Cardiac muscle cell (in vitro differentiated cells and primary cell): ENCODE measurements at regions not wholly inside any gene's neighbourhood (a gene's known extent, or its start where the extent isn't known, plus 50 kb on each side); places are given as distances from the start of the nearest gene placed in this dataset.

Experiments used
- DNase-seq, 2 donors: peaks; one replicate each; pipeline versions ENCODE4 v3.0.0 to v3.0.0-alpha.2; 2010 to 2017; ENCODE audit warnings: low read depth in 1 of 2, low spot score in 1 of 2
- H3K27ac ChIP-seq: fragments of 200-600 bp; sonication (generic); 2 replicates; pipeline ENCODE4 v1.5.1; 2016
- H3K27me3 ChIP-seq: fragments of 200-600 bp; sonication (generic); 2 replicates; pipeline ENCODE4 v1.6.0; 2016; ENCODE audit warnings: control low read depth
- H3K36me3 ChIP-seq: fragments of 200-600 bp; sonication (generic); 2 replicates; pipeline ENCODE4 v1.5.1; 2016; ENCODE audit warnings: control low read depth
- H3K4me1 ChIP-seq: fragments of 200-600 bp; sonication (generic); 2 replicates; pipeline ENCODE4 v1.8.1; 2017; ENCODE audit warnings: low read depth, mild to moderate bottlenecking, mixed run types
- H3K4me3 ChIP-seq: fragments of 200-600 bp; sonication (generic); 2 replicates; pipeline ENCODE4 v1.5.1; 2016; ENCODE audit warnings: mild to moderate bottlenecking
- H3K9me3 ChIP-seq: fragments of 200-600 bp; sonication (generic); 2 replicates; pipeline ENCODE4 v1.5.1; 2017; ENCODE audit warnings: low read depth, mild to moderate bottlenecking, control low read depth
- CTCF ChIP-seq: IDR thresholded peaks from 2 replicates; pipeline ENCODE4 v1.5.1; 2012; ENCODE audit warnings: low read depth, mild to moderate bottlenecking, low read length

- H3K4me1 ChIP-seq = peaks cover 5% of the 10 kb centered on the region
- no peaks in the 10 kb centered on the region for H3K27me3 ChIP-seq
- no peak for DNase-seq
- H3K27ac ChIP-seq = no peak overlapping the region
- TF ChIP-seq CTCF = no peak
- no peak overlapping the region for H3K4me3 ChIP-seq
- no peaks in the 10 kb centered on the region for H3K36me3 ChIP-seq
- H3K9me3 ChIP-seq = no peaks in the 10 kb centered on the region
Observed at GRCh38 chr9:96161819-96162218, 140.2 kb downstream of the HSD17B3 start.

GRCh38 chr9:96160866-96161265 lies 141.1 kb downstream of the HSD17B3 start:
- no peak overlapping the region for H3K27ac ChIP-seq
- no peaks in the 10 kb centered on the region for H3K36me3 ChIP-seq
- H3K9me3 ChIP-seq = no peaks in the 10 kb centered on the region
- no peak overlapping the region for H3K4me3 ChIP-seq
- TF ChIP-seq CTCF = no peak
- H3K27me3 ChIP-seq = no peaks in the 10 kb centered on the region
- H3K4me1 ChIP-seq = peaks cover 9% of the 10 kb centered on the region
- no peak for DNase-seq

GRCh38 chr9:96160168-96160567 lies 141.8 kb downstream of the HSD17B3 start:
- no peak for TF ChIP-seq CTCF
- no peaks in the 10 kb centered on the region for H3K27me3 ChIP-seq
- H3K27ac ChIP-seq = no peak overlapping the region

GRCh38 chr9:96159596-96159995 lies 142.4 kb downstream of the HSD17B3 start:
- Histone ChIP-seq H3K4me3 (no peak overlapping the region), H3K27ac (no peak overlapping the region), H3K36me3 (no peaks in the 10 kb centered on the region), H3K4me1 (peaks cover 9% of the 10 kb centered on the region), H3K9me3 (no peaks in the 10 kb centered on the region), H3K27me3 (no peaks in the 10 kb centered on the region)
- no peak for TF ChIP-seq CTCF
- no peak for DNase-seq

More at GRCh38 chr9:96160168-96160567, 141.8 kb downstream of the HSD17B3 start:
- no peaks in the 10 kb centered on the region for H3K36me3 ChIP-seq
- H3K4me3 ChIP-seq = no peak overlapping the region
- no peak for DNase-seq
- no peaks in the 10 kb centered on the region for H3K9me3 ChIP-seq
- H3K4me1 ChIP-seq = peaks cover 9% of the 10 kb centered on the region

- H3K4me3 ChIP-seq = no peak overlapping the region
- peaks cover 9% of the 10 kb centered on the region for H3K4me1 ChIP-seq
- no peaks in the 10 kb centered on the region for H3K27me3 ChIP-seq
- TF ChIP-seq CTCF = no peak
- no peak for DNase-seq
- H3K9me3 ChIP-seq = no peaks in the 10 kb centered on the region
- H3K36me3 ChIP-seq = no peaks in the 10 kb centered on the region
- H3K27ac ChIP-seq = no peak overlapping the region
Observed at GRCh38 chr9:96158909-96159575, 142.9 kb downstream of the HSD17B3 start.
